ENCODE measurements at regions not wholly inside any gene's neighbourhood (a gene's known extent, or its start where the extent isn't known, plus 50 kb on each side); places are given as distances from the start of the nearest gene placed in this dataset.

DNA sequence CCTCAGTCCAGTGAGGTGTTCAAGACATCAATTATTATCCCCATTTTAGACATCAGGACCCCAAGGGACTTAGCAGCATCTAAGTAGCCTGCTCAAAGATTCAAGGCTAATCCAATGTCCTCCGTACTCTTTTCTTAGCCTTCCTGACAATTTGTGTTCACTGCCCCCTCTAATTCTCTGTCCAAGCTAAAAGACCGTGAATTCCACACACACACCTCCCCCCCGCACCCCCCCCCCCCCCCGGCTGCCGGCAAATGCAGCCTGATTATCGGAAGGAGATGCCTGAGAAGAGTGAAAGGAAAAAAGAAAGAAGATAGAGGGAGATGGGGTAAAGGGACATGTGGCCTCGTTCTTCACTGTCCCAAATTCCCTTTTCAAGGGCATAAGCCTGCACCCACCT, 58.1 kb upstream of the NLK start:
- no peak overlapping the region for H3K4me3 ChIP-seq (ENCODE audit: control insufficient read depth, low read depth, low read length)
- no peak for DNase-seq (ENCODE audit: low read depth)
- TF ChIP-seq, protein P1, sequence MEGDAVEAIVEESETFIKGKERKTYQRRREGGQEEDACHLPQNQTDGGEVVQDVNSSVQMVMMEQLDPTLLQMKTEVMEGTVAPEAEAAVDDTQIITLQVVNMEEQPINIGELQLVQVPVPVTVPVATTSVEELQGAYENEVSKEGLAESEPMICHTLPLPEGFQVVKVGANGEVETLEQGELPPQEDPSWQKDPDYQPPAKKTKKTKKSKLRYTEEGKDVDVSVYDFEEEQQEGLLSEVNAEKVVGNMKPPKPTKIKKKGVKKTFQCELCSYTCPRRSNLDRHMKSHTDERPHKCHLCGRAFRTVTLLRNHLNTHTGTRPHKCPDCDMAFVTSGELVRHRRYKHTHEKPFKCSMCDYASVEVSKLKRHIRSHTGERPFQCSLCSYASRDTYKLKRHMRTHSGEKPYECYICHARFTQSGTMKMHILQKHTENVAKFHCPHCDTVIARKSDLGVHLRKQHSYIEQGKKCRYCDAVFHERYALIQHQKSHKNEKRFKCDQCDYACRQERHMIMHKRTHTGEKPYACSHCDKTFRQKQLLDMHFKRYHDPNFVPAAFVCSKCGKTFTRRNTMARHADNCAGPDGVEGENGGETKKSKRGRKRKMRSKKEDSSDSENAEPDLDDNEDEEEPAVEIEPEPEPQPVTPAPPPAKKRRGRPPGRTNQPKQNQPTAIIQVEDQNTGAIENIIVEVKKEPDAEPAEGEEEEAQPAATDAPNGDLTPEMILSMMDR (IDR thresholded peaks at IDR 0.05; ENCODE audit: control insufficient read depth, insufficient read depth, low read depth, low read length, missing control alignments) = no peak

DNA sequence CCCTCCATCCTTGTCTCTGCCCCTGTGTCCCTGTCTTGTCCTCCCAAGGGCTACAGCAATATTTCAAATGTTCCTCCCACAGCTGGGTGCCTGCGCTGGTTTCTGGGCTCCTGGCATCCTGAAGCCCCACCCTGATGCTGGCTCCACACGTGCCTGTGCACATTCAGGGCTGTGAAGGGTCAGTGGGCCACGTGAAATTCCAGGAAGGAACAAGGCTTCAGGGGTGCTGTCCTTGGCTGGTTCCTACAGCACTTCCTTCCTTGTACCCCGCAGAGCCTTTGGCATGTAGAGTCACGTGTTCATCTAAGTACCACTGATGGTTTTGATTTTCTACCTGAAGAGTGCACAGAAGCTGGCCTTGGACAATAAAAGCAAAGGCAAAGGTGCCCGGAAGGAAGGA, 57.7 kb upstream of the NLK start:
- TF ChIP-seq, protein P1 (IDR thresholded peaks at IDR 0.05; ENCODE audit: control insufficient read depth, insufficient read depth, low read depth, low read length, missing control alignments) = no peak
- no peak overlapping the region for H3K4me3 ChIP-seq (ENCODE audit: control insufficient read depth, low read depth, low read length)
- DNase-seq (ENCODE audit: low read depth) = no peak

DNA sequence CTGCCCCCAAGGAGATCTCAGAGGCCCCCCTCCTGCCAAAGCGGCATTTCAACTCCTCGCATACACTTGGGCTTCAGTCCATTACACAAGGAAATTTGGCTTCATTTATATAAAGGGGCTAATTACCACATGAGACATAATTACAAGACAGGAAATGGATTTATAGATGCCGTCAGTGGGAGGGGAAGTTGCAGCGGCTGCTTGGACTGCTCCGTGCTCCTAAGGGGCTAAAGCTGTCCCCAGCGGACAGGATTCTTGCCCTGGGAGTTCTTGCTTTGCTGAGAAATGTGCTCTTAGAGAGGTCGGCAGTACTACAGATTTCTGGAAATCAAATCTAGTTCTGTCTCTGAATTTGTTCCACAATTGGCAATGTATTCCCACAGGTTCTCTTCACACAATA, 57.2 kb upstream of the NLK start:
- TF ChIP-seq, protein P1 (IDR thresholded peaks at IDR 0.05; ENCODE audit: control insufficient read depth, insufficient read depth, low read depth, low read length, missing control alignments) = no peak
- H3K4me3 ChIP-seq (ENCODE audit: control insufficient read depth, low read depth, low read length) = no peak overlapping the region
- no peak for DNase-seq (ENCODE audit: low read depth)

GRCh38 chr17:27985736-27986399, 56.6 kb upstream of the NLK start:
- DNase-seq (ENCODE audit: low read depth) = no peak

GRCh38 chr17:27986805-27987684, 55.4 kb upstream of the NLK start:
- no peak for DNase-seq (ENCODE audit: low read depth)
- TF ChIP-seq, protein P1 (IDR thresholded peaks at IDR 0.05; ENCODE audit: control insufficient read depth, insufficient read depth, low read depth, low read length, missing control alignments) = no peak
- no peak overlapping the region for H3K4me3 ChIP-seq (ENCODE audit: control insufficient read depth, low read depth, low read length)

More at GRCh38 chr17:27985736-27986399, 56.6 kb upstream of the NLK start:
- TF ChIP-seq, protein P1 (IDR thresholded peaks at IDR 0.05; ENCODE audit: control insufficient read depth, insufficient read depth, low read depth, low read length, missing control alignments) = no peak
- H3K4me3 ChIP-seq (ENCODE audit: control insufficient read depth, low read depth, low read length) = no peak overlapping the region

DNA sequence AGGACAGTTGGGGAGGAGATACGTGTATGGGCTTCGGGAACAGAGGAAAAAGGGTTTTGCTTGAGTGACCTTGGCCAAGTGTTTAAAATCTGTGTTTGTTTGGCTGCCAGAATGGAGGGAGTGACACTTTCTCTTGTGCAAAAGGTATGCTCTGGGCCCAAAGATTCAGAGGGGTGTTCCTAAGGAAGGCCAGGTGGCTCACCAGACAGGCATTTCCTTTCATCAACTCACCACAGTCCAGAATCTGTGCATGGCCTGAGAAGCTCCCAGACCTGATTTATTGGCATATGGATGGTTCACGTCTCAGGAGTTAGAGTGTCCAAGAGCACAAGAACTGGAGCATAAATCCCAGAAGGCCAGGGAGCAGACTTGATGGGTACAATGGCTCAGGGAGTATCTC, 53.4 kb upstream of the NLK start:
- TF ChIP-seq, protein P1 (IDR thresholded peaks at IDR 0.05; ENCODE audit: control insufficient read depth, insufficient read depth, low read depth, low read length, missing control alignments) = no peak
- no peak overlapping the region for H3K4me3 ChIP-seq (ENCODE audit: control insufficient read depth, low read depth, low read length)
- DNase-seq (ENCODE audit: low read depth) = no peak

Measured in AG09309 (cell line).